ENCODE measurements at regions not wholly inside any gene's neighbourhood (a gene's known extent, or its start where the extent isn't known, plus 50 kb on each side); places are given as distances from the start of the nearest gene placed in this dataset.

DNA sequence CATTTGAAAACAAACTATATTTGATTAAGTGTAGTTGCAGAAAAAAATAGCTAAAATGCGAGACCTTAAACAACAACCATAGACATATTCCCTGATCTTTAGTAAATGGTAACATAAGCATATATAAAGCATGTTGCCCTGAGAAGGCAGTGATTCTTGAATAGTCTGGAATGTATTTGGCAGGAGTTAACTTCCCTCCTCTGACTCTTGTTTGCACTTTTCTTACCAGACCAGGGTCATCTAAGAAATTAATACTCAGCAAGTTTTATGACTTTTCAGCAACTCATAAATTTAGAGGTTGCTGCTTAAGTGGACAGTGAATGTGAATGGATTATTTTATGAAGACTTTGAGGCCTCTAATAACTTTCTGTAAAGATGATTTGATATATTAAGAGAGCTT lies 55.3 kb upstream of the NUDT12 start:
- Histone ChIP-seq H3K4me2 (ENCODE audit: insufficient read depth, insufficient read length, low read length) (no peak overlapping the region), H2BK20ac (ENCODE audit: low read depth, low read length, poor library complexity, severe bottlenecking) (no peak overlapping the region), H3T11ph (ENCODE audit: low read length) (no peak overlapping the region), H2AK5ac (ENCODE audit: insufficient read length, low read length) (no peak overlapping the region), H3K27me3 (ENCODE audit: insufficient read depth, low read length) (no peaks in the 10 kb centered on the region), H2AFZ (ENCODE audit: low read length) (no peak overlapping the region), H3K56ac (ENCODE audit: insufficient read length, low read depth, low read length) (no peak overlapping the region), H4K5ac (ENCODE audit: insufficient read length, low read depth, low read length) (no peak overlapping the region), H3K9me3 (ENCODE audit: control insufficient read depth, low read depth, low read length) (no peaks in the 10 kb centered on the region), H4K20me1 (ENCODE audit: control insufficient read depth, insufficient read depth, insufficient read length) (no peaks in the 10 kb centered on the region), H2BK15ac (ENCODE audit: low read depth, low read length) (no peak overlapping the region), H3K9ac (ENCODE audit: extremely low read depth, insufficient read length, low read length) (no peak overlapping the region), H3K23me2 (ENCODE audit: insufficient read length, low read depth, low read length, poor library complexity, severe bottlenecking) (no peaks in the 10 kb centered on the region), H3K79me1 (ENCODE audit: insufficient read depth, low read depth, low read length, poor library complexity, severe bottlenecking) (no peaks in the 10 kb centered on the region), H2BK5ac (ENCODE audit: insufficient read length, low read length) (no peak overlapping the region), H3K4me1 (ENCODE audit: insufficient read depth, low read length) (no peaks in the 10 kb centered on the region), H3K4ac (ENCODE audit: low read depth, low read length) (no peak overlapping the region), H4K8ac (replicated peaks; ENCODE audit: insufficient read length, low read depth, low read length) (no peak overlapping the region), H4K91ac (ENCODE audit: insufficient read length, low read depth, low read length) (no peak overlapping the region), H2BK120ac (ENCODE audit: low read depth, low read length, poor library complexity, severe bottlenecking) (no peak overlapping the region), H3K18ac (ENCODE audit: insufficient read length, low read depth, low read length) (no peak overlapping the region), H3K27ac (ENCODE audit: insufficient read length, low read depth, low read length) (no peak overlapping the region), H3K14ac (ENCODE audit: insufficient read depth, low read length) (no peak overlapping the region), H3K79me2 (ENCODE audit: insufficient read depth, low read length) (no peaks in the 10 kb centered on the region), H2BK12ac (ENCODE audit: insufficient read length, low read depth, low read length) (no peak overlapping the region), H3K23ac (ENCODE audit: insufficient read length, low read depth, low read length) (no peak overlapping the region)
- H3K4me1 Mint-ChIP-seq, result peaks cover 9 to 10% of the 10 kb centered on the region in 2 experiments
- H3K4me3 Mint-ChIP-seq, result no peak overlapping the region
- no peaks in the 10 kb centered on the region for H3K9me3 Mint-ChIP-seq
- no peaks in the 10 kb centered on the region for H3K27me3 Mint-ChIP-seq (ENCODE audit: low read depth)
- TF ChIP-seq, protein P1, sequence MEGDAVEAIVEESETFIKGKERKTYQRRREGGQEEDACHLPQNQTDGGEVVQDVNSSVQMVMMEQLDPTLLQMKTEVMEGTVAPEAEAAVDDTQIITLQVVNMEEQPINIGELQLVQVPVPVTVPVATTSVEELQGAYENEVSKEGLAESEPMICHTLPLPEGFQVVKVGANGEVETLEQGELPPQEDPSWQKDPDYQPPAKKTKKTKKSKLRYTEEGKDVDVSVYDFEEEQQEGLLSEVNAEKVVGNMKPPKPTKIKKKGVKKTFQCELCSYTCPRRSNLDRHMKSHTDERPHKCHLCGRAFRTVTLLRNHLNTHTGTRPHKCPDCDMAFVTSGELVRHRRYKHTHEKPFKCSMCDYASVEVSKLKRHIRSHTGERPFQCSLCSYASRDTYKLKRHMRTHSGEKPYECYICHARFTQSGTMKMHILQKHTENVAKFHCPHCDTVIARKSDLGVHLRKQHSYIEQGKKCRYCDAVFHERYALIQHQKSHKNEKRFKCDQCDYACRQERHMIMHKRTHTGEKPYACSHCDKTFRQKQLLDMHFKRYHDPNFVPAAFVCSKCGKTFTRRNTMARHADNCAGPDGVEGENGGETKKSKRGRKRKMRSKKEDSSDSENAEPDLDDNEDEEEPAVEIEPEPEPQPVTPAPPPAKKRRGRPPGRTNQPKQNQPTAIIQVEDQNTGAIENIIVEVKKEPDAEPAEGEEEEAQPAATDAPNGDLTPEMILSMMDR (conservative IDR thresholded peaks at IDR 0.05), result no peak
- no peak for DNase-seq
- H3K27ac Mint-ChIP-seq, result no peak overlapping the region
- H3K36me3 Mint-ChIP-seq (ENCODE audit: insufficient read depth in 1 of 3, low read depth in 3 of 3), result no peaks in the 10 kb centered on the region
- WGBS (ENCODE audit: extremely low coverage, insufficient read length, low lambda C conversion rate), result no CpG with 5 or more reads among the region's 1 CpG
